ENCODE measurements at regions not wholly inside any gene's neighbourhood (a gene's known extent, or its start where the extent isn't known, plus 50 kb on each side); places are given as distances from the start of the nearest gene placed in this dataset.
A peak's percentile ranks its signal among the peaks of the same experiment; 100 is the strongest.
"Not testable (repeated sequence)": the region's sequence is repeated elsewhere in the genome, so short reads cannot be mapped to it uniquely, and the experiment has no call there.

- no peak overlapping the region for H3K27ac ChIP-seq
- intact Hi-C loops (cut with DNase I), result no loop called here
- no peaks in the 10 kb centered on the region for H3K27me3 ChIP-seq
- no peaks in the 10 kb centered on the region for H3K36me3 ChIP-seq
- no peaks in the 10 kb centered on the region for H3K9me3 ChIP-seq
- no peak for DNase-seq
- WGBS, 2 donors, result 73 to 81% methylated on average over 3 to 4 of the region's 4 CpGs
- no peaks in the 10 kb centered on the region for H3K4me1 ChIP-seq
- no peak overlapping the region for H3K4me3 ChIP-seq
- TF ChIP-seq, protein P1, sequence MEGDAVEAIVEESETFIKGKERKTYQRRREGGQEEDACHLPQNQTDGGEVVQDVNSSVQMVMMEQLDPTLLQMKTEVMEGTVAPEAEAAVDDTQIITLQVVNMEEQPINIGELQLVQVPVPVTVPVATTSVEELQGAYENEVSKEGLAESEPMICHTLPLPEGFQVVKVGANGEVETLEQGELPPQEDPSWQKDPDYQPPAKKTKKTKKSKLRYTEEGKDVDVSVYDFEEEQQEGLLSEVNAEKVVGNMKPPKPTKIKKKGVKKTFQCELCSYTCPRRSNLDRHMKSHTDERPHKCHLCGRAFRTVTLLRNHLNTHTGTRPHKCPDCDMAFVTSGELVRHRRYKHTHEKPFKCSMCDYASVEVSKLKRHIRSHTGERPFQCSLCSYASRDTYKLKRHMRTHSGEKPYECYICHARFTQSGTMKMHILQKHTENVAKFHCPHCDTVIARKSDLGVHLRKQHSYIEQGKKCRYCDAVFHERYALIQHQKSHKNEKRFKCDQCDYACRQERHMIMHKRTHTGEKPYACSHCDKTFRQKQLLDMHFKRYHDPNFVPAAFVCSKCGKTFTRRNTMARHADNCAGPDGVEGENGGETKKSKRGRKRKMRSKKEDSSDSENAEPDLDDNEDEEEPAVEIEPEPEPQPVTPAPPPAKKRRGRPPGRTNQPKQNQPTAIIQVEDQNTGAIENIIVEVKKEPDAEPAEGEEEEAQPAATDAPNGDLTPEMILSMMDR (IDR thresholded peaks at IDR 0.05), result no peak
- no peak for TF ChIP-seq POLR2A (IDR thresholded peaks at IDR 0.05)
Observed at GRCh38 chr9:17888066-17888465, 309.2 kb downstream of the SH3GL2 start.

- intact Hi-C loops (cut with DNase I); H3K27ac ChIP-seq; H3K9me3 ChIP-seq; H3K27me3 ChIP-seq; H3K4me3 ChIP-seq; H3K36me3 ChIP-seq; DNase-seq; H3K4me1 ChIP-seq: not testable (repeated sequence)
- WGBS, 2 donors, result 47 to 53% methylated on average over 1 of the region's 1 CpG
Observed at GRCh38 chr9:17888964-17889363, 310.1 kb downstream of the SH3GL2 start.

- Histone ChIP-seq H3K4me3 (no peak overlapping the region), H3K4me1 (no peaks in the 10 kb centered on the region), H3K36me3 (no peaks in the 10 kb centered on the region), H3K9me3 (no peaks in the 10 kb centered on the region), H3K27ac (no peak overlapping the region), H3K27me3 (no peaks in the 10 kb centered on the region)
- intact Hi-C loops (cut with DNase I), result no loop called here
- 26 to 34% methylated on average over 4 of the region's 4 CpGs for whole genome bisulfite sequencing, 2 donors
- DNase-seq, result no peak
- no peak for TF ChIP-seq POLR2A (IDR thresholded peaks at IDR 0.05)
- TF ChIP-seq, protein P1 (IDR thresholded peaks at IDR 0.05), result no peak
Observed at GRCh38 chr9:17894501-17895160, 315.8 kb downstream of the SH3GL2 start.

GRCh38 chr9:17900606-17901005 lies 321.7 kb downstream of the SH3GL2 start:
- no peak for DNase-seq
- no peak overlapping the region for H3K4me3 ChIP-seq
- H3K36me3 ChIP-seq, result no peaks in the 10 kb centered on the region
- no peak for TF ChIP-seq POLR2A (IDR thresholded peaks at IDR 0.05)
- TF ChIP-seq, protein P1 (IDR thresholded peaks at IDR 0.05), result no peak
- intact Hi-C loops (cut with DNase I), result no loop called here
- H3K4me1 ChIP-seq, result peaks cover 0 to 2% (median 0%) of the 10 kb centered on the region in 3 donors
- H3K27ac ChIP-seq, result no peak overlapping the region
- H3K27me3 ChIP-seq, result peaks cover 0 to 23% (median under 1%) of the 10 kb centered on the region in 4 donors
- WGBS, 2 donors, result 65 to 71% methylated on average over 7 of the region's 7 CpGs
- H3K9me3 ChIP-seq, result no peaks in the 10 kb centered on the region

- H3K27me3 ChIP-seq, result peaks cover 0 to 53% (median 2%) of the 10 kb centered on the region in 4 donors
- H3K4me1 ChIP-seq, result peaks cover 0 to 18% (median 0%) of the 10 kb centered on the region in 3 donors
- peak overlapping the region in 2 of 4 donors; percentile 56 to 77 for H3K27ac ChIP-seq
- no peak for TF ChIP-seq POLR2A (IDR thresholded peaks at IDR 0.05)
- 50 to 56% methylated on average over 4 to 7 of the region's 9 CpGs for WGBS, 2 donors
- no peaks in the 10 kb centered on the region for H3K36me3 ChIP-seq
- peak overlapping the region in 3 of 4 donors; percentile 37 to 65 (median 45) for H3K4me3 ChIP-seq
- no peaks in the 10 kb centered on the region for H3K9me3 ChIP-seq
- DNase-seq, result no peak
- intact Hi-C loops (cut with DNase I), result no loop called here
Observed at GRCh38 chr9:17905366-17905765, 326.5 kb downstream of the SH3GL2 start.

DNA sequence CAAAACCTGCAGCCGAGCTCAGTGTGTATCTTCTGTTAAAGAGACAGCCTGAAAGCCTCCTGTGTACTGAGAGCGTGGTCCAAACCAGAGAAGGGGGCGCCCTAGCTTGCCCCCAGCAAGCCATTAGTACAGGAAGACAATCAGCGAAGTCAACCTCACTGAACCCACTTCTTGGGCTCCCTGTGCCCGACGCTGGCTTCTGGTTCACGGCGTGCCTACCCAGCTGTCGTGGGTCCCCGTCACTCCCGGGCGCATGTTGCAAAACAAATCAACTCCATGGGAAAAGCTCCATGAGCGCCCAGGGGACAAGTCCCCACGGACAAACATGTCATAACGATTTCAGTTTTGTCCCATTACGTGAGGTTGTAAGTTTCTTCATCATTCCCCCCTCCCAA lies 326.9 kb downstream of the SH3GL2 start:
- Histone ChIP-seq H3K36me3 (no peaks in the 10 kb centered on the region), H3K27ac (peak overlapping the region; percentile 30 to 77 (median 45)), H3K4me3 (peak overlapping the region; percentile 23 to 65 (median 41)), H3K27me3 (peaks cover 0 to 53% (median 2%) of the 10 kb centered on the region in 4 donors), H3K9me3 (no peaks in the 10 kb centered on the region), H3K4me1 (peaks cover 0 to 18% (median 0%) of the 10 kb centered on the region in 3 donors)
- no peak for TF ChIP-seq POLR2A (IDR thresholded peaks at IDR 0.05)
- TF ChIP-seq, protein P1 (IDR thresholded peaks at IDR 0.05), result no peak
- 4 to 9% methylated on average over 8 to 14 of the region's 16 CpGs for WGBS, 2 donors
- DNase-seq, result no peak
- intact Hi-C loops (cut with DNase I), result no loop called here

Measured in esophagus squamous epithelium (tissue), 5 donors.